ENCODE measurements at regions not wholly inside any gene's neighbourhood (a gene's known extent, or its start where the extent isn't known, plus 50 kb on each side); places are given as distances from the start of the nearest gene placed in this dataset.

GRCh38 chr5:163190283-163190682 lies 247.1 kb upstream of the CCNG1 start:
- Mint-ChIP-seq H3K9me3 (ENCODE audit: unreplicated experiment) (peaks cover 11% of the 10 kb centered on the region), H3K27ac (ENCODE audit: unreplicated experiment) (no peak overlapping the region), H3K4me3 (ENCODE audit: unreplicated experiment) (no peak overlapping the region), H3K36me3 (ENCODE audit: insufficient read depth, unreplicated experiment) (no peaks in the 10 kb centered on the region), H3K4me1 (ENCODE audit: low read depth, unreplicated experiment) (no peaks in the 10 kb centered on the region), H3K27me3 (ENCODE audit: insufficient read depth, unreplicated experiment) (peaks cover 3% of the 10 kb centered on the region)
- Histone ChIP-seq H3K4me1 (no peaks in the 10 kb centered on the region), H3K4me3 (ENCODE audit: low read depth, low read length) (no peak overlapping the region), H3K9me3 (no peaks in the 10 kb centered on the region), H3K27me3 (replicated peaks; ENCODE audit: control insufficient read depth, insufficient read depth, low read length) (no peaks in the 10 kb centered on the region), H3K36me3 (ENCODE audit: control insufficient read depth, insufficient read depth, low read length) (no peaks in the 10 kb centered on the region)
- BruUV-seq (replicated peaks): no TSS peak
- CTCF ChIA-PET: no interaction called here
- intact Hi-C loops (cut with micrococcal nuclease; ENCODE audit: unreplicated experiment): no loop called here
- DNase-seq: no peak
- POLR2A ChIA-PET: no interaction called here
- TF ChIP-seq CTCF (IDR thresholded peaks at IDR 0.05; ENCODE audit: insufficient read depth in 1 of 2, low read depth in 1 of 2, low read length in 1 of 2, severe bottlenecking in 1 of 2, unreplicated experiment in 1 of 2): no peak

- no TSS peak for BruUV-seq (replicated peaks)
- Mint-ChIP-seq H3K4me3 (ENCODE audit: unreplicated experiment) (no peak overlapping the region), H3K4me1 (ENCODE audit: low read depth, unreplicated experiment) (no peaks in the 10 kb centered on the region), H3K27me3 (ENCODE audit: insufficient read depth, unreplicated experiment) (peaks cover 3% of the 10 kb centered on the region), H3K36me3 (ENCODE audit: insufficient read depth, unreplicated experiment) (no peaks in the 10 kb centered on the region), H3K27ac (ENCODE audit: unreplicated experiment) (no peak overlapping the region), H3K9me3 (ENCODE audit: unreplicated experiment) (peaks cover 11% of the 10 kb centered on the region)
- no peaks in the 10 kb centered on the region for H3K4me1 ChIP-seq
- H3K4me3 ChIP-seq (ENCODE audit: low read depth, low read length): no peak overlapping the region
- DNase-seq: no peak
- H3K36me3 ChIP-seq (ENCODE audit: control insufficient read depth, insufficient read depth, low read length): no peaks in the 10 kb centered on the region
- ChIA-PET CTCF (no interaction called here), POLR2A (no interaction called here)
- H3K27me3 ChIP-seq (replicated peaks; ENCODE audit: control insufficient read depth, insufficient read depth, low read length): no peaks in the 10 kb centered on the region
- TF ChIP-seq CTCF (IDR thresholded peaks at IDR 0.05; ENCODE audit: insufficient read depth in 1 of 2, low read depth in 1 of 2, low read length in 1 of 2, severe bottlenecking in 1 of 2, unreplicated experiment in 1 of 2): no peak
- intact Hi-C loops (cut with micrococcal nuclease; ENCODE audit: unreplicated experiment): no loop called here
- no peaks in the 10 kb centered on the region for H3K9me3 ChIP-seq
Measured at GRCh38 chr5:163190784-163191183, 246.6 kb upstream of the CCNG1 start.

GRCh38 chr5:163193886-163194285 lies 243.5 kb upstream of the CCNG1 start:
- no TSS peak for BruUV-seq (replicated peaks)
- Mint-ChIP-seq H3K27ac (ENCODE audit: unreplicated experiment) (no peak overlapping the region), H3K9me3 (ENCODE audit: unreplicated experiment) (peaks cover 11% of the 10 kb centered on the region), H3K36me3 (ENCODE audit: insufficient read depth, unreplicated experiment) (no peaks in the 10 kb centered on the region), H3K27me3 (ENCODE audit: insufficient read depth, unreplicated experiment) (peaks cover 3% of the 10 kb centered on the region), H3K4me3 (ENCODE audit: unreplicated experiment) (no peak overlapping the region), H3K4me1 (ENCODE audit: low read depth, unreplicated experiment) (no peaks in the 10 kb centered on the region)
- no peaks in the 10 kb centered on the region for H3K27me3 ChIP-seq (replicated peaks; ENCODE audit: control insufficient read depth, insufficient read depth, low read length)
- no peaks in the 10 kb centered on the region for H3K9me3 ChIP-seq
- ChIA-PET POLR2A (no interaction called here), CTCF (no interaction called here)
- H3K36me3 ChIP-seq (ENCODE audit: control insufficient read depth, insufficient read depth, low read length): no peaks in the 10 kb centered on the region
- intact Hi-C loops (cut with micrococcal nuclease; ENCODE audit: unreplicated experiment): no loop called here
- no peaks in the 10 kb centered on the region for H3K4me1 ChIP-seq
- DNase-seq: no peak
- no peak overlapping the region for H3K4me3 ChIP-seq (ENCODE audit: low read depth, low read length)
- no peak for TF ChIP-seq CTCF (IDR thresholded peaks at IDR 0.05; ENCODE audit: insufficient read depth in 1 of 2, low read depth in 1 of 2, low read length in 1 of 2, severe bottlenecking in 1 of 2, unreplicated experiment in 1 of 2)

Measured in Caco-2 (cell line).